A549 (cell line): ENCODE measurements at regions not wholly inside any gene's neighbourhood (a gene's known extent, or its start where the extent isn't known, plus 50 kb on each side); places are given as distances from the start of the nearest gene placed in this dataset.

Source experiments
- POLR2A ChIP-seq: IDR thresholded peaks from 2 replicates; pipeline ENCODE4 v1.6.1; 2012; ENCODE audit warnings: mild to moderate bottlenecking, low read length
- TF ChIP-seq, protein P1 (sequence below): IDR thresholded peaks from 2 replicates; pipeline ENCODE4 v1.6.1; 2012
- TF ChIP-seq, protein P2 (sequence below): fragments of >200 bp; sonication (Bioruptor Twin); formaldehyde crosslinking; IDR thresholded peaks from 3 replicates; pipeline ENCODE4 v1.5.1; 2016

- no peak for TF ChIP-seq POLR2A
- TF ChIP-seq, protein P1, sequence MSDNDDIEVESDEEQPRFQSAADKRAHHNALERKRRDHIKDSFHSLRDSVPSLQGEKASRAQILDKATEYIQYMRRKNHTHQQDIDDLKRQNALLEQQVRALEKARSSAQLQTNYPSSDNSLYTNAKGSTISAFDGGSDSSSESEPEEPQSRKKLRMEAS = no peak
- TF ChIP-seq, protein P2, sequence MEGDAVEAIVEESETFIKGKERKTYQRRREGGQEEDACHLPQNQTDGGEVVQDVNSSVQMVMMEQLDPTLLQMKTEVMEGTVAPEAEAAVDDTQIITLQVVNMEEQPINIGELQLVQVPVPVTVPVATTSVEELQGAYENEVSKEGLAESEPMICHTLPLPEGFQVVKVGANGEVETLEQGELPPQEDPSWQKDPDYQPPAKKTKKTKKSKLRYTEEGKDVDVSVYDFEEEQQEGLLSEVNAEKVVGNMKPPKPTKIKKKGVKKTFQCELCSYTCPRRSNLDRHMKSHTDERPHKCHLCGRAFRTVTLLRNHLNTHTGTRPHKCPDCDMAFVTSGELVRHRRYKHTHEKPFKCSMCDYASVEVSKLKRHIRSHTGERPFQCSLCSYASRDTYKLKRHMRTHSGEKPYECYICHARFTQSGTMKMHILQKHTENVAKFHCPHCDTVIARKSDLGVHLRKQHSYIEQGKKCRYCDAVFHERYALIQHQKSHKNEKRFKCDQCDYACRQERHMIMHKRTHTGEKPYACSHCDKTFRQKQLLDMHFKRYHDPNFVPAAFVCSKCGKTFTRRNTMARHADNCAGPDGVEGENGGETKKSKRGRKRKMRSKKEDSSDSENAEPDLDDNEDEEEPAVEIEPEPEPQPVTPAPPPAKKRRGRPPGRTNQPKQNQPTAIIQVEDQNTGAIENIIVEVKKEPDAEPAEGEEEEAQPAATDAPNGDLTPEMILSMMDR = no peak
These were observed 97.0 kb upstream of the ANKRD10 start for GRCh38 chr13:111011899-111012298.
